ENCODE measurements at regions not wholly inside any gene's neighbourhood (a gene's known extent, or its start where the extent isn't known, plus 50 kb on each side); places are given as distances from the start of the nearest gene placed in this dataset.

DNA sequence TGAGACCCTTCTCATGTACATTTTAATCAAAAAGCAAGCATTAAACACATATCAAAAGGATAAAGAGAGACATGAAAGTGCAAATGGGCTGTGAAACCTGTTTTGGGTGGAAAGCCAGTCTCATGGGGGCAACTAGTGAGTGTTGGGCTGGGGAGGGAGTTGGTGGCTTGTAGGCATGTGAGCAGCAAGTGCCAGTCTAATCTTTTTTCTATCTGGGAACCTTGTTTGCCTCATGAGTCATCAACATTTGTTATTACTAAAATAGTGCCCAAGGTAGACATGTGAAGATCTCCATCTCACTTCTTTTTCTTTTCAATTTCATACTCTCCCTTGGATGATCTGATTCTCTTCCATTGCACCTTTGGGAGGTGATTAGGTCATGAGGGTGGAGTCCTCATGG lies 613.9 kb upstream of the GYPC start:
- H3K79me2 ChIP-seq (ENCODE audit: control insufficient read depth, insufficient read depth, low read length) = no peaks in the 10 kb centered on the region
- POLR2A ChIA-PET = no interaction called here
- no peak for ATAC-seq
- BruUV-seq (replicated peaks) = no TSS peak
- H3K4me2 ChIP-seq (ENCODE audit: control insufficient read depth, insufficient read depth) = no peak overlapping the region
- H3K4me1 ChIP-seq (ENCODE audit: control insufficient read depth, insufficient read depth, low read length) = no peaks in the 10 kb centered on the region
- in situ Hi-C loops (cut with MboI) (no loop called here), intact Hi-C loops (cut with micrococcal nuclease; ENCODE audit: unreplicated experiment) (no loop called here)
- no peak overlapping the region for H2AFZ ChIP-seq (ENCODE audit: control insufficient read depth, low read depth, low read length)
- SMC1A ChIA-PET (ENCODE audit: uncharacterized antibody, unreplicated experiment) = interaction anchor here (1.4 kb wide), 1 partner anchor 9 kb away, joined by 6 read pairs; no protein-coding TSS in a partner anchor
- H3K9ac ChIP-seq (ENCODE audit: control insufficient read depth, insufficient read depth, low read length) = no peak overlapping the region
- CTCF ChIA-PET = no interaction called here
- no peak overlapping the region for H3K4me3 ChIP-seq
- DNase-seq (ENCODE audit: low read depth, low spot score) = no peak
- H3K36me3 ChIP-seq (ENCODE audit: control insufficient read depth in 2 of 2, insufficient read depth in 2 of 2, low read length in 1 of 2) = no peaks in the 10 kb centered on the region
- RAD21 ChIA-PET (ENCODE audit: unreplicated experiment) = no interaction called here
- FAIRE-seq = no peak
- TF ChIP-seq NFYB (IDR thresholded peaks at IDR 0.05; ENCODE audit: insufficient read depth, low read depth, low read length) = no peak
- TF ChIP-seq ATF7 (IDR thresholded peaks at IDR 0.05; ENCODE audit: low read depth) = no peak
- no peak for TF ChIP-seq CEBPB (IDR thresholded peaks at IDR 0.05; ENCODE audit: borderline replicate concordance in 1 of 2, low read depth in 2 of 2, low read length in 2 of 2)
- no peak overlapping the region for H3K27ac ChIP-seq (ENCODE audit: control insufficient read depth, insufficient read depth)
- H3K27me3 ChIP-seq (replicated peaks in 1 of 2; ENCODE audit: control insufficient read depth in 2 of 2, insufficient read depth in 2 of 2, low read length in 1 of 2) = no peaks in the 10 kb centered on the region
- no peaks in the 10 kb centered on the region for H4K20me1 ChIP-seq (ENCODE audit: control insufficient read depth, insufficient read depth)
- no peaks in the 10 kb centered on the region for H3K9me3 ChIP-seq (replicated peaks; ENCODE audit: control insufficient read depth, insufficient read depth, low read length)

DNA sequence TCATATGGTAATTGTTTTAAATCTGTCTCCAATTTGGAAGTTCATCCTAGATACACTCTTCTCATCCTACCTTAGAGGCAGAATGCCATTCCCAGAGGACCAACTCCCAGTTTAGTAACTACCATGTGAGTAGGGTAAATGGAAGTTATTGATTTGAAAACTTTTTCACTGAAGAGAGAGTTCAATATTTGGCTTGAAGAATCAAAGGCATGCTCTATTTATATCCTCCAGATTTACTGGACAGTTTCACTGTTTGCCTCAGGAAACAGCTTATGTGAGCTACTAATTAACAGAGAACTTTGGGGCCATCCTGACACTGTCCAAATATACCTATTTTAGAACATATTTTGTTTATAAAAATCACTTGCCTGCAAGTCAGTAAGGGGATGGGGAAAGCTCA lies 607.2 kb upstream of the GYPC start:
- BruUV-seq (replicated peaks) = no TSS peak
- in situ Hi-C loops (cut with MboI) (no loop called here), intact Hi-C loops (cut with micrococcal nuclease; ENCODE audit: unreplicated experiment) (no loop called here)
- FAIRE-seq (no peak), ATAC-seq (no peak), DNase-seq (ENCODE audit: low read depth, low spot score) (no peak)
- Histone ChIP-seq H2AFZ (ENCODE audit: control insufficient read depth, low read depth, low read length) (no peak overlapping the region), H3K27ac (ENCODE audit: control insufficient read depth, insufficient read depth) (no peak overlapping the region), H3K36me3 (ENCODE audit: control insufficient read depth in 2 of 2, insufficient read depth in 2 of 2, low read length in 1 of 2) (no peaks in the 10 kb centered on the region), H3K9me3 (replicated peaks; ENCODE audit: control insufficient read depth, insufficient read depth, low read length) (no peaks in the 10 kb centered on the region), H3K4me2 (ENCODE audit: control insufficient read depth, insufficient read depth) (no peak overlapping the region), H4K20me1 (ENCODE audit: control insufficient read depth, insufficient read depth) (no peaks in the 10 kb centered on the region), H3K4me1 (ENCODE audit: control insufficient read depth, insufficient read depth, low read length) (no peaks in the 10 kb centered on the region), H3K4me3 (no peak overlapping the region), H3K79me2 (ENCODE audit: control insufficient read depth, insufficient read depth, low read length) (no peaks in the 10 kb centered on the region), H3K9ac (ENCODE audit: control insufficient read depth, insufficient read depth, low read length) (no peak overlapping the region), H3K27me3 (replicated peaks in 1 of 2; ENCODE audit: control insufficient read depth in 2 of 2, insufficient read depth in 2 of 2, low read length in 1 of 2) (no peaks in the 10 kb centered on the region)
- TF ChIP-seq BACH1 (IDR thresholded peaks at IDR 0.05; ENCODE audit: borderline replicate concordance) = no peak
- CTCF ChIA-PET = no interaction called here
- SMC1A ChIA-PET (ENCODE audit: uncharacterized antibody, unreplicated experiment) = no interaction called here
- RAD21 ChIA-PET (ENCODE audit: unreplicated experiment) = no interaction called here
- POLR2A ChIA-PET = interaction anchor here (0.6 kb wide), 1 partner anchor 990 kb away, joined by 4 read pairs; no protein-coding TSS in a partner anchor

All from GM12878 (cell line).